GM19468 (cell line): ENCODE measurements at regions not wholly inside any gene's neighbourhood (a gene's known extent, or its start where the extent isn't known, plus 50 kb on each side); places are given as distances from the start of the nearest gene placed in this dataset.
A peak's percentile ranks its signal among the peaks of the same experiment; 100 is the strongest.

Source experiments
- ATAC-seq: cut with Tn5 transposase; IDR thresholded peaks from one replicate; pipeline ENCODE4 v1.9.1; 2021; ENCODE audit warnings: mild to moderate bottlenecking, moderate library complexity, moderate number of reproducible peaks; ENCODE audit not compliant: unreplicated experiment; ENCODE audit errors: extremely low read depth

DNA sequence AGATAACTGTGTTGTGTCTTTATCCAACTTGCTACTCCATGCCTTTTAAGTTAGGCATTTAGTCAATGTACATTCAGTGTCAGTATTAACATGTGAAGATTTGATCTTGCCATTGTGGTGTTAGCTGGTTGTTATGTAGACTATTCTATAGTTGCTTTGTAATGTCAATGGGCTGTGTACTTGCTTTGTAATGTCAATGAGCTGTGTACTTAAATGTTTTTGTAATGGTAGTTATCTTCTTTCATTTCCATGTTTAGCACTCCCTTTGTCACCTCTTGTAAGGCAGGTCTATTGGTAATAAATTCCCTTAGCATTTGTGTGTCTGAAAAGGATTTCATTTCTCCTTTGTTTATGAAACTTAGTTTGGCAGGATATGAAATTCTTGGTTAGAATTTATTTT, 53.4 kb downstream of the MC4R start:
- ATAC-seq, result no peak

- ATAC-seq, result no peak
Measured at GRCh38 chr18:60311676-60312360, 60.8 kb downstream of the MC4R start.

- no peak for ATAC-seq
Measured at GRCh38 chr18:60295674-60296073, 76.9 kb downstream of the MC4R start.

- no peak for ATAC-seq
Measured at GRCh38 chr18:60292186-60292585, 80.4 kb downstream of the MC4R start.

GRCh38 chr18:60279391-60279790, 93.2 kb downstream of the MC4R start:
- ATAC-seq, result no peak

DNA sequence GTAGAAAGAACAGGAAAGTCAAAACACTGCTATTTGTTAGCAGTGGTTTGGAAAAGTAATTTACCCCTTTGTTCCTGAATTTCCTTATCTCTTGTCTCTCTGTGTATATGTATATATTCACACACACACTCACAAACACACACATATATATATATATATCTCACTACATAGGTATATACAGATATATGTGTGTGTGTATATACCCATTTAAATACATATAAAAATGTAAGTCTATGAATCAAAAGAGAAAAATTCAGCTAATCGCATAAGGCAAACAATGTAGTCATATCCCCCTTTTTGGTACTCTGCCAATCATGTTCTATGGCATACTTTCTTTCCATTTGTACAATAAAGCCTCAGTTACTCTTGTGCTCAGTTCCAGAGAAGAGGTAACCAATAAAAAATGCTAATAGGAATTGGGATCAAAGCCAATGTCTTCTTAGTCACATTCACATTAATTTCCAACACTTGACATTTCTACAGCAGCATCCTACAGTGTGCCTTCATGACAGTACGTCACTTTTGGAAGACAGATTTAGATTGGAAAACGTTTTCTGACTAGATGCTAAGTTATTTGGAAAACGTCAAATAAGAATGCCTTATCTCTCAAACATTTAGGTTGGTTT, 94.6 kb downstream of the MC4R start:
- no peak for ATAC-seq

GRCh38 chr18:60267391-60268058, 105.0 kb downstream of the MC4R start:
- ATAC-seq, result no peak

DNA sequence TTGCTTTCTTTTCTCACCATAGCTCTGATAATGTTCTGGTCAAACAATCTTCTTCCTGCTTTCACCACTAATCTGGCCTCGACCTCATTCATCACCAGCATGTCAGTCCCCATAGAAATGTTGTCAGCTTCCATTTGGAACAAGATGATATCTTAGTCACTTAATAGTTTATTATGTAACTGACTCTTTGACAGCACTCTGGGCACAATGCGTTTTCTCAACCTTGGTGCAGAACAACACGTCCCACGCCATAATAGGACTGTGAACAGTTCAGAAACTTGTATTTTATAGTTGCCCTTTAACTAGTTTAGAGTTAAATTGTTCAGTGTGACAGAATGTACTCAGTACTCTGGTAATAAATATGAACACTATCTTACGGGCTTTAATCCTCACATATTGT, 106.0 kb downstream of the MC4R start:
- no peak for ATAC-seq

DNA sequence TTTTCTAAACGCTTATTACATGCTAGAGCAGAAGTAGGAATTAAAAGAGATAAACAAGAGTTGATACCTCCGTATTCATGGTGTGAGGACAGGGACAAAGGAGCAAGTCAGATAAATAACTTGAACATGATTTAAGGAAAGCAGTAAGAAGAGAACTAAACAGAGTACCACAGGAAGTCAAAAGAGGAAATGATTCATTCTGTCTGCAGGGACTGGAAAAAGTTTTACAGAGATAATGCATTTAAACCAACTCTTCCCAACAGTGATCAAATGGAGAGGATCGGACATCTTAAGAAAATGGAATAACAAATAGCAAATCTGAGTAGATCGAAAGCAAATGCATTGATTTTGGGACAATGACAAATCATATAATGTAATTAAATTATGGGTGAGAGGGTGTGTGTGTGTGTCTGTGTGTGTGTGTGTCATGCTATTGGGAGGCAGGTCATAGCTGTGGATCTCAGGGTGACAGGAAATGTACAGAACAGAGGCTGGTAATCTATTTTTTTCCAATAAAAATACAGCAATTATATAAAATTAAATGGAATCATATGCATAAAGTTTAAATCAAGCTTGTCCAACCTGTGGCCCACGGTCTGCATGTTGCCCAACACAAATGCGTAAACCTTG, 113.4 kb downstream of the MC4R start:
- ATAC-seq, result no peak

DNA sequence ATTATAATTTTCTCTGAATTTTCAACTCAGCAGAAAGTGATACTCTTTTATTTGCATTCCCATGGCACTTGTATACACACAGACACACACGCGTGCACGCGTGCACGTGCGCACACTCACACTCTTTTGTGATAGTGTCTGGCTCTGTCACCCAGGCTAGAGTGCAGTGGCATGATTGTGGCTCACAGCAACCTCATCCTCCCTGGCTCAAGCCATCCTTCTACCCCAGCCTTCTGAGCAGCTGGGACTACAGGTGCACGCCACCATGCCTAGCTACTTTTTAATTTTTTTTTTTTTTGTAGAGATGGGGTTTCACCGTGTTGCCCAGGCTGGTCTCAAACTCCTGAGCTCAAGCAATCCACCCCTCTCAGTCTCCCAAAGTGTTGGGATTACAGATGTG, 123.2 kb downstream of the MC4R start:
- ATAC-seq, result no peak

DNA sequence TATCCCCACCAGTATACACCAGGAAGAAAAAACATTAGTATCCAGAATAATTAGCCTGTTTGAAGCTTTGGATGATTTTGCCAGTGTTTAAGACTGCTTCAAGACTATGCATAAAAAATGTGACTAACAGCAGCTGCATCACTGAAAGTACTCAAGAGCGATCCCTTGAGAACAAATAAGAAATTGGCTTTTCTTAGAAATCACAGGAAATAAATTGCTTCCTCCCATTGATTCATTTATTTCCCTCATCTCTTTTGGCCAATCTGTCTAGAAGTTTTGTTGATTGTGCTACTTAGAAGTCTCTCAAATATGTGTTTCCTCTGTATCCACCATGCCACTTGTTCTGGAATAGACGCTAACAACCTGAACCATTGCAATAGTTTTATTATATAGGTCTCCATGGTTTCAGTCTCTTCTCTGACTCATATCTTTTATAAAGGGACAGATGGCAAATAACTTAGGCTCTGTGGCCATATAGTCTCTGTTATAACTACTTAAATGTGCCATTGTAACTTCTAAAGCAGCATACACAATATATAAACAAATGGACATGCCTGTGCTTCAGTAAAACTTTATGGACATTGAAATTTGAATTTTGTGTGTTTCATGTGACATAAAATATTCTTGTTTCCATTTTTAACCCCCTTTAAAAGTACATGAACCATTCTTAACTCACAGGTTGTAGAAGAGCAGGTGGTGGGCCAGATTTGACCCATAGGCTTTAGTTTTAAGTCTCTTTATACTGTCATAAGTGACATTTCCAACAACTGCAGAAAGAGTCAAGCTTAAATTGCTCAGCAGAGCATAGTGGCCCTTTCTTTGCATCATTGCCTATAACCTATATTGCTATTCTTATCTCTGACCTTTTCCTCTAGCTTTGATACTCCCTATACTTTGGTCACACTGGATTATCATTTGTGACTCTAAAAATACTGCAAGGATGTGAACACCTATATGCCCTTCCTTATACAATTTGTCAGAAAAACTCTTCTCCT, 123.9 kb downstream of the MC4R start:
- ATAC-seq, result no peak

DNA sequence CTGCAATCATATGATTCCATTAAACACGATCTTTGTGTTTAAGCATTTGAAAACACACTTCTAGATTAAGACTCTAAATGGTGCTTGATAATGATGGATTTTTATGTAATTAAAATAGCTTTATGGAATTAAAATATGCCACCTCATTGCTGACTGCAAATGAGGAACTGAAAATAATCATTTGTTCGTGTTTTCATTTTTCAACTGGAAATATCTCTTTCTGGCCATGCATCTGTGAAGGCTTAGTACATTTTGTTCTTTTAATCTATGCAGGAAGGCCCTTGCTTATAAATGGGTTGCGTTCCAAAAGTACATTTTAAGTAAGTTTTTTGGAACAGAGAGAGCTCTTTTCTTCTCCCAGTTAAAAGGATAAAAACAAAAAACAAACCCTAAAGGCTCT, 125.5 kb downstream of the MC4R start:
- peak; percentile 57 for ATAC-seq

DNA sequence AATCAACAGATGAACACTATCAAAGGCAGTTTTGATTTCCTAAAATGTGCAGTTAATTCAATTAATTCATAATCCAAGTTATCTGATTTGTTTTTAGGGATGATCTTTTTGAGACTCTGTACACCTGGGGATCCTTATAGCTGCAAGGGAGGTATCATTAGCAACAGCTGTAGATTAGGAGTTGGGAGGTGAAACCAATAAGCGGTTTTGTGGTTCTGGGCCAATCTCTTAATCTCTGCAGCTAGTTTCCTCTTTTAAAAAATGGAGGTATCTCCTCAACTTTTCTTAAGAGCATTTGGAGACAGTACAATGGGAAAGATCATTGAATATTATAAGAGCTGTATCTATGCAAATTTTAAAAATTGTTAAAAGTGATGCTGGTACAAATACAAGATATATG, 126.0 kb downstream of the MC4R start:
- ATAC-seq, result peak; percentile 72

- no peak for ATAC-seq
Measured at GRCh38 chr18:60245096-60245495, 127.5 kb downstream of the MC4R start.

DNA sequence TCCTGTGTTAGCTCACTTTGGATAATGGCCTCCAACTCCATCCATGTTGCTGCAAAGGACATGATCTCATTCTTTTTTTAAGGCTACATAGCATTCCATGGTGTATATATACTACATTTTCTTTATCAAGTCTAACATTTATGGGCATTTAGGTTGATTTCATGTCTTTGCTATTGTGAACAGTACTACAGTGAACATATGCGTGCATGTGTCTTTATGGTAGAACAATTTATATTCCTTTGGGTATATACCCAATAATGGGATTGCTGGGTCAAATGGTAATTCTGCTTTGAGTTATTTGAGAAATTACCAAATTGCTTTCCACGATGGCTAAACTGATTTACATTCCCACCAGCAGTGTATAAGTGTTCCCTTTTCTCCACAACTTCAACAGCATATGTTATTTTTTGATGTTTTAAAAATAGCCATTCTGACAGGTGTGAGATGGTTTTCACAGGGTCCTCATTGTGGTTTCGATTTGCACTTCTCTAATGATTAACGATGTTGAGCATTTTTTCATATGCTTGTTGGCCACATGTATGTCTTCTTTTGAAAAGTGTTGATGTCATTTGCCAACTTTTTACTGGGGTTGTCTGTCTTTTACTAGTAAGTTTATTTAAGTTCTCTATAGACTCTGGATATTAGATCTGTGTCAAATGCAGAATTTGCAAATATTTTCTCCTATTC, 133.4 kb downstream of the MC4R start:
- peak; percentile 88 for ATAC-seq

DNA sequence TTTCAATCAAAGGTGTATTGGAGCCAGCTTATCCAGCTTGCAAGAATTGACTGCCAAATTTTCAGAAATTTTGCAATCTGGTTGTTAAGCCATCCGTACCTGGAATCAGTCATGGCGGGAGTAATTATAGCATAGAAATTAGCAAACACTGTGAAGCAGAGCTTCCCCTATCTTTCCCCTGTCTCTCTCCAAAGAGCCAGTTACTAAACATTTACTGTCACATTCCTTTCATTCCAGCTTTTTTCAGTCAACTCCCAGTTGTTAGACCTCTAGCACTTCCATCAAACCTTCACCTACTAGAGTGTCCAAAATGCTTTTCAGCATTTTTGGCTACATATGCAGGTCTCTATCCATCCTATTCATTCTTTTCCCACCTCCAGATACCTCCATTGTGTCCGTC, 137.4 kb downstream of the MC4R start:
- ATAC-seq, result no peak

- no peak for ATAC-seq
Measured at GRCh38 chr18:60232541-60232940, 140.0 kb downstream of the MC4R start.

DNA sequence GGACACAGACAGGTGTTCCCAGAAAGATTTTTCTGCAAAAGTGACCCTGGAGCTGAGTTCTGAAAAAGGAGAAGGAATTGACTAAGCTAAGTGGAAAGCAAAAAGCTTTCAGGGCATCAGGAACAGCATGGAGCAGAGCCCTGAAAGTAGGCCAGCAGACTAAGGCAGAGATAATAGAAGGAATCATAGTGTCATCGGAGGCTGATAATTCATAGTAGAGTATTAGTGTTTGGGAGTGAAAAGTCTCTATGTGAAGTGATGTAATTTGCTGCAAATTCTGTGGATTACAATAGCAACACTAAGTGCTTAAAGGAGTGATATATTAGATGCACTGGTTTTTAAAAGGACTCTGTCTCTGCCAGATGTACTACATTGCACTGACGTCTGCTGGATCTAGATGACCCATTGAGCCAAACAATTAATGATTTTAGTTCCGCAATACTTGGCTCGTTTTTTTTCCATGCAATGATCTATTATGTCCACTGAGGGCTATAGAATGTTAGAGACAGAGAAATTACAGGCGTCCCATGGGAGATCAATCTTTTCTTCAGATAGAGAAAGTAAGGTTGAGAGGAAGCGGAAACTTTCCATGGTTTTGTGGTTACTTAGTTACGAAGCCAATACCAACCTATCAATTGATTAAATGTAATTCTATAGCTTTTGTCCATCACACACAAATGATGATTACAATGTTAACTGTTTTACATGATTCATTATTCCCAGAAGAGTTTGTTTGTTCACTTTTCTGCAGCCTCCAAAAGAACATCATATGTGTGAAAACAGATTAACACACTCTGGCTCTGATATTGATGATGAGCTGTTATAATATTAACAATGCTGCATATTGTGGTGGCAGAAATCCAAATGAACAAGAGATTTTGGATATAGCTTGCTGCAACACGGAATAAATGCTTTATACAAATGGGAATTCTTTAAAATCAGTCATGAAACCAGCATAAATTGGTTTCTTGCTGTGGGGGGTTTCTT, 143.7 kb downstream of the MC4R start:
- ATAC-seq, result no peak
